BLaER1 (cell line): ENCODE measurements at regions not wholly inside any gene's neighbourhood (a gene's known extent, or its start where the extent isn't known, plus 50 kb on each side); places are given as distances from the start of the nearest gene placed in this dataset.
"Not testable (repeated sequence)": the region's sequence is repeated elsewhere in the genome, so short reads cannot be mapped to it uniquely, and the experiment has no call there.

Source experiments
- H3K27ac ChIP-seq: shearing (Covaris generic); formaldehyde crosslinking; 2 replicates; pipeline ENCODE4 v1.8.1; 2022
- H3K27me3 ChIP-seq: shearing (Covaris generic); formaldehyde crosslinking; 2 replicates; pipeline ENCODE4 v1.8.1; 2022
- H3K36me3 ChIP-seq: shearing (Covaris generic); formaldehyde crosslinking; 2 replicates; pipeline ENCODE4 v1.8.1; 2022
- H3K4me1 ChIP-seq: shearing (Covaris generic); formaldehyde crosslinking; 2 replicates; pipeline ENCODE4 v1.8.1; 2022
- H3K4me2 ChIP-seq: shearing (Covaris generic); formaldehyde crosslinking; 2 replicates; pipeline ENCODE4 v1.8.1; 2022
- H3K4me3 ChIP-seq: shearing (Covaris generic); formaldehyde crosslinking; 2 replicates; pipeline ENCODE4 v1.8.1; 2022
- H3K9ac ChIP-seq: shearing (Covaris generic); formaldehyde crosslinking; 2 replicates; pipeline ENCODE4 v1.8.1; 2022
- H3K9me3 ChIP-seq: shearing (Covaris generic); formaldehyde crosslinking; 2 replicates; pipeline ENCODE4 v1.8.1; 2022
- H4K20me1 ChIP-seq: shearing (Covaris generic); formaldehyde crosslinking; 2 replicates; pipeline ENCODE4 v1.8.1; 2022
- Cebpa-rat ChIP-seq: shearing (Covaris generic); IDR thresholded peaks from 2 replicates; pipeline ENCODE4 v1.8.1; 2022

- H3K36me3 ChIP-seq, result no peaks in the 10 kb centered on the region
- 0 out of 2 replicates have a peak, but pooled peaks cover under 1% of the 10 kb centered on the region for H3K4me1 ChIP-seq
- H3K9ac ChIP-seq, result no peak overlapping the region
- no peak overlapping the region for H3K4me2 ChIP-seq
- no peak for TF ChIP-seq Cebpa-rat
- no peak overlapping the region for H3K4me3 ChIP-seq
- no peaks in the 10 kb centered on the region for H3K27me3 ChIP-seq
- no peaks in the 10 kb centered on the region for H3K9me3 ChIP-seq
- no peaks in the 10 kb centered on the region for H4K20me1 ChIP-seq
- H3K27ac ChIP-seq, result no peak overlapping the region
Measured at GRCh38 chr10:120047926-120048325, 155.4 kb downstream of the SEC23IP start.

GRCh38 chr10:120048391-120048790, 155.9 kb downstream of the SEC23IP start:
- Histone ChIP-seq H3K9me3 (no peaks in the 10 kb centered on the region), H3K9ac (no peak overlapping the region), H3K4me3 (no peak overlapping the region), H3K4me1 (no peaks in the 10 kb centered on the region), H3K27ac (no peak overlapping the region), H4K20me1 (no peaks in the 10 kb centered on the region), H3K36me3 (no peaks in the 10 kb centered on the region), H3K4me2 (no peak overlapping the region), H3K27me3 (no peaks in the 10 kb centered on the region)
- TF ChIP-seq Cebpa-rat, result no peak

GRCh38 chr10:120051671-120052070, 159.1 kb downstream of the SEC23IP start:
- Histone ChIP-seq H3K4me2 (no peak overlapping the region), H3K27ac (no peak overlapping the region), H3K9ac (no peak overlapping the region), H3K4me1 (no peaks in the 10 kb centered on the region), H4K20me1 (no peaks in the 10 kb centered on the region), H3K9me3 (no peaks in the 10 kb centered on the region), H3K27me3 (no peaks in the 10 kb centered on the region), H3K36me3 (no peaks in the 10 kb centered on the region), H3K4me3 (no peak overlapping the region)
- no peak for TF ChIP-seq Cebpa-rat

- Histone ChIP-seq H3K4me2 (no peak overlapping the region), H3K27me3 (no peaks in the 10 kb centered on the region), H4K20me1 (no peaks in the 10 kb centered on the region), H3K9me3 (no peaks in the 10 kb centered on the region), H3K36me3 (no peaks in the 10 kb centered on the region), H3K4me1 (no peaks in the 10 kb centered on the region), H3K9ac (no peak overlapping the region), H3K4me3 (no peak overlapping the region), H3K27ac (no peak overlapping the region)
- TF ChIP-seq Cebpa-rat, result no peak
Measured at GRCh38 chr10:120052964-120053702, 160.6 kb downstream of the SEC23IP start.

GRCh38 chr10:120059790-120060189, 167.3 kb downstream of the SEC23IP start:
- not testable (repeated sequence) for H3K4me1 ChIP-seq, H3K9me3 ChIP-seq, H3K36me3 ChIP-seq, H3K27me3 ChIP-seq, H3K9ac ChIP-seq, H4K20me1 ChIP-seq, H3K4me3 ChIP-seq, H3K27ac ChIP-seq, H3K4me2 ChIP-seq

- no peaks in the 10 kb centered on the region for H4K20me1 ChIP-seq
- no peak overlapping the region for H3K4me2 ChIP-seq
- H3K4me1 ChIP-seq, result no peaks in the 10 kb centered on the region; the same call in 1 of the 2 replicates
- peaks cover 8% of the 10 kb centered on the region; the same call in 1 of the 2 replicates for H3K9me3 ChIP-seq
- no peak for TF ChIP-seq Cebpa-rat
- no peak overlapping the region for H3K9ac ChIP-seq
- no peak overlapping the region for H3K27ac ChIP-seq
- H3K4me3 ChIP-seq, result no peak overlapping the region
- no peaks in the 10 kb centered on the region for H3K27me3 ChIP-seq
- H3K36me3 ChIP-seq, result no peaks in the 10 kb centered on the region
Measured at GRCh38 chr10:120067427-120067826, 174.9 kb downstream of the SEC23IP start.

GRCh38 chr10:120069700-120070099, 177.2 kb downstream of the SEC23IP start:
- Histone ChIP-seq H3K9ac (no peak overlapping the region), H3K4me2 (no peak overlapping the region), H3K36me3 (no peaks in the 10 kb centered on the region), H3K4me3 (no peak overlapping the region), H3K4me1 (no peaks in the 10 kb centered on the region; the same call in 1 of the 2 replicates), H3K27ac (no peak overlapping the region), H3K9me3 (peaks cover 22% of the 10 kb centered on the region), H3K27me3 (no peaks in the 10 kb centered on the region), H4K20me1 (no peaks in the 10 kb centered on the region)
- 0 out of 2 replicates have a peak, but pooled peaks have one; percentile 23 for TF ChIP-seq Cebpa-rat

GRCh38 chr10:120075349-120075748, 182.8 kb downstream of the SEC23IP start:
- H3K4me2 ChIP-seq, result no peak overlapping the region
- no peak overlapping the region for H3K9ac ChIP-seq
- TF ChIP-seq Cebpa-rat, result no peak
- H4K20me1 ChIP-seq, result no peaks in the 10 kb centered on the region
- H3K9me3 ChIP-seq, result peaks cover 22% of the 10 kb centered on the region
- H3K4me3 ChIP-seq, result no peak overlapping the region
- no peaks in the 10 kb centered on the region for H3K4me1 ChIP-seq
- H3K27me3 ChIP-seq, result no peaks in the 10 kb centered on the region
- H3K36me3 ChIP-seq, result no peaks in the 10 kb centered on the region
- H3K27ac ChIP-seq, result no peak overlapping the region

- Histone ChIP-seq H3K4me1 (no peaks in the 10 kb centered on the region), H3K4me3 (no peak overlapping the region), H4K20me1 (no peaks in the 10 kb centered on the region), H3K27ac (no peak overlapping the region), H3K36me3 (no peaks in the 10 kb centered on the region), H3K9ac (no peak overlapping the region), H3K27me3 (no peaks in the 10 kb centered on the region), H3K9me3 (peaks cover 16% of the 10 kb centered on the region), H3K4me2 (no peak overlapping the region)
- TF ChIP-seq Cebpa-rat, result no peak
Measured at GRCh38 chr10:120076996-120077706, 184.6 kb downstream of the SEC23IP start.

GRCh38 chr10:120077707-120078492, 185.4 kb downstream of the SEC23IP start:
- peaks cover 10% of the 10 kb centered on the region for H3K9me3 ChIP-seq
- H3K27ac ChIP-seq, result no peak overlapping the region
- H3K4me3 ChIP-seq, result no peak overlapping the region
- H3K4me2 ChIP-seq, result no peak overlapping the region
- TF ChIP-seq Cebpa-rat, result no peak; the same call in 1 of the 2 replicates
- no peaks in the 10 kb centered on the region for H3K36me3 ChIP-seq
- no peaks in the 10 kb centered on the region for H3K27me3 ChIP-seq
- H3K9ac ChIP-seq, result no peak overlapping the region
- H4K20me1 ChIP-seq, result no peaks in the 10 kb centered on the region
- no peaks in the 10 kb centered on the region for H3K4me1 ChIP-seq
